Suppressor macrophage (primary cell): ENCODE measurements at regions not wholly inside any gene's neighbourhood (a gene's known extent, or its start where the extent isn't known, plus 50 kb on each side); places are given as distances from the start of the nearest gene placed in this dataset.

ENCODE experiments used
- DNase-seq, 4 experiments: peaks; one replicate each; pipeline ENCODE4 v3.0.0-alpha.2; 2020 to 2022

DNA sequence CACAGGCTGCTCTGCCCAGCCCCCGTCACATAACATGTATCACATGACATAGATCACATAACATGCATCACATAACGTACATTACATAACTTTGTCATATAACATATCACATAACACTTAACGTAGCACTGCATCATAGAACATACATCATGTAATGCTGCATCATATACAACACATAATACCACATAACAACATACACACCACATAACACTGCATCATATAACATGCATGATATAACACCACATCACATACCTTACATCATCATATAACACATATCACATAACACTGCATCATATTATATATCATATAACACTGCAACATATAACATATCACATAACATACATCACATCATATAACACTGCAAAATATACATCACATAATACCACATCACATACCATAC lies 83.8 kb downstream of the AXIN2 start:
- no peak for DNase-seq

DNA sequence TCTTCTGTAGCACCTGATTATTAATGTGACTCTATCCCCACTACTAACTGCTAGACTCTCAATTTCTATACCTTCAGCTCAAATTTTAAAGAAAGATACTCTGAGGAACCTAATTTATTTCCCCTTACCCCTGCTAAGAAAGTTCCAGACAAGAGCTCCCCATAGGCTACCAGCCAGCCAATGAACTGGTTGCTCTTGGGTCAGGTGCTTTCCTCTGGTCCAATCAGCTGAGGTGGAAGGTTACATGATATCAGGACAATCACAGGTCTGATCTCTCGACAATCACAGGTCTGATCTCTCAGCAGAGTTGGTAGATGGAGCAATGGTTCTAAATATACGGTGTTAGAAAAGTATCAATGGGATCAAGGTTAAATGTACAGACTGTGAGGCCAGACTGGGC lies 86.8 kb downstream of the AXIN2 start:
- DNase-seq, result no peak

DNA sequence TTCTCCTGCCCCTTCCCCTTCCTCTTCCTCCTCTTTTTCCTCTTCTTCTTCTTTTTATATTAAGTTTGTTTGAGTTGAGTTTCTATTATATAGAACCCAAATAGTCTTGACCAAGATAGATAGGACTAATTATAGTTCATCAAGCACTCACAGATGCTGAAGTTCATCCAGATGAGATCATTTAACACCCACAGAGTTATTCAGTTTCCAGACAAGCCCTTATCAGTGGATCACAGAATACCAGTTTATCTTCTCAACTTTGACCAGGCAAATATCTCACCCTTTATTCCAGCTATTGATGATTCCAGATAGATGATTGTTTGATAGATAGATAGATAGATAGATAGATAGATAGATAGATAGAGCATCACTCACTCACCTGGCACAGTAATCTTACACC lies 87.5 kb downstream of the AXIN2 start:
- no peak for DNase-seq

DNA sequence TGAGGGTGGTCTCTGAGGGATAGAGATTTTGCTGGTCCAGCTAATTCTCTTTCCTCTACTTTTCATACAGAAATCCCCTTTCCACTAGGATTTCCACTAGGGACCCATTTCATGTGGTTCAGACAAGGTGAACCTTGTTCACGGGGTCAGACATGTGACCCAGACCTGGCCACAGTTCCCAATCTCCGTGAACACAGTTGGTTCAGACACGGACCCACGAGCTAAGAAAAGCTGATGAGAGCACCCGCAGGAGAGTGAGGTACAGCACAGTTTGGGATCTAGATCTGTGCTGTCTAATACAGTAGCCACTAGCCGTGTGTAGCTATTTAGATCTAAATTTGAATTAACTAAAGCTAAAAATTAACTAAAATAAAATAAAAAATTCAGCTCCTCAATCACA lies 88.1 kb downstream of the AXIN2 start:
- DNase-seq, result no peak

DNA sequence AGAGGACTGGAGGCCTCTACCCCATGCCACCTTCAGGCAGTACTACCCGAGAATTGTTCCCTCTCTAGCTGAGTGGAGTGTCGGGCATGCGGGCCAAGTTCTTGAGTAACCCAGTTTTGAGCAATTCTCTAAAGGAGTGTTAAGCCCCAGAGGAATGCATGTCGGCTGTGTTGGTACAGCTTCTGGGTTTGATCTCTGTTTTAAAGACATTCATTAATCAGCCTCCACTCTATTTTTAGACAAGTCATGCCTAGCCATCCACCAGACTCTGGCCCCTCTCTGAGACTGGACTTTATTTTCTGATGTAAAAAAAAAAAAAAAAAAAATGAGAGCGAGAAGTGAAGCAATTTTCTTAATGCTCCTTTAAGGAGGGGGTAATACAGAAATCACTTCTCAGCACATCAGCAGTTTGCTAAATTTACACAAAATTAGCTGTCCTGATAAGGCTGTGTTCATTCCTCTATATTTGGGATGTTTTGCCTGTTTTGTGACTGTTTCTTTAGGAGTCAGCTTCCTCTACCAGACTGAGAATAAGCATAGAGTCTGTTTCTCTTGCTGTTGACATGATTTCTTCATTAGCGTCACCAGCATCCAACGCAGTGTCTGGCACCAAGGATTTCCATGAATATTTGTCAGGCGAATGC lies 88.7 kb downstream of the AXIN2 start:
- no peak for DNase-seq

DNA sequence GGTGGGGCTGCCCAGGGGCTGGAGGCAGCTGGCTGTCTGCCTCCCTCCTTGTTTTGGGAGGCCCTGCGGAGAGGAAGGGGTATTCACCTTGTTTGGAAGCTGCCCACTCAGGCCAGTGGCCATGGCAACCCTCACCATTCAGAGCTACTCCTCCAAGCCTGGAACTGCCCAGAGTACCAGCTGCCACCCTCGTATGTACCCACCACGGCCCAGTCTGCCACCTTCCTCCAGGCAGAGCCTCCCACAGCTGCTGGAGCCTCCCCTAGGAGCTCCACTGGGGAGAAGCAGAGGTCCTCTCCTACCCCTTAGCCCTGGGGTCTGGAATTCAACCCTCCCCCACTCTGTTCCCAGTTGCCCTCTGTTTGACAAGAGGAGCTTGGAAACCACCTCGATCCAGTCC lies 90.7 kb downstream of the AXIN2 start:
- DNase-seq, result no peak

DNA sequence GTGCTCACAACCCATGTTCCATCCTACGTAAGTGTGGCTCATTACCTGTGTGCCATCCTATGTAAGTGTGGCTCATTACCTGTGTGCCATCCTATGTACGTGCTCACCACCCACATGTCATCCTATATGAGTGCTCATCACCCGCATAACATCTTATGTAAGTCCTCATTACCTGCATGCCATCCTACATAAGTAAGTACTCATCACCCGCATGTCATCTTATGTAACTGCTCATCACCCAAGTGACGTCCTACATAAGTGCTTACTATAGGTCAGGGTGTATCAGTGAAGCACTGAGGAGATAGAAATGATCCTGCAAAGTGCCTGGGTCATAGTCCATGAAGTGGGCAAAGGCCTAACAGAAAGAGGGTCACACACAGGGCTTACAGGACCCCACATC lies 93.1 kb downstream of the AXIN2 start:
- no peak for DNase-seq

DNA sequence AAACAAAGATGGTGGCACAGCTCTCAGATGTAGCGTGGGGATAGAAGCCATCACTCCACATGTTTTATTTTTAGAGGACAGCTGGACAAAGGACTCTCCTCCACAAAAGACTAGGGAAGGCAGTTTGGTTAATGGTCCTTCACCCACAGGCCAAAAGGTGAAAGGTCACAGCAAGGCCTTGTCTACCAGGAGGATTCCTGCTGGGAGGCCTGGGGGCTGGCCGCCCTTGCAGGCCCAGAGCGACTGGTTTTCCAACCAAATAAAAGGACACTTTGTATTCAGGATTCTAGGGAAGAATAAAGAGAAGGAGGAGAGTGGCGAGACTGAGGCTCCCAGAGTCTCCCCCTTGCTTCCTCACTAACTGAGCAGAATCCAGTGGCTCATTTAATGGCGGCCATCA lies 94.3 kb downstream of the AXIN2 start:
- DNase-seq, result no peak

DNA sequence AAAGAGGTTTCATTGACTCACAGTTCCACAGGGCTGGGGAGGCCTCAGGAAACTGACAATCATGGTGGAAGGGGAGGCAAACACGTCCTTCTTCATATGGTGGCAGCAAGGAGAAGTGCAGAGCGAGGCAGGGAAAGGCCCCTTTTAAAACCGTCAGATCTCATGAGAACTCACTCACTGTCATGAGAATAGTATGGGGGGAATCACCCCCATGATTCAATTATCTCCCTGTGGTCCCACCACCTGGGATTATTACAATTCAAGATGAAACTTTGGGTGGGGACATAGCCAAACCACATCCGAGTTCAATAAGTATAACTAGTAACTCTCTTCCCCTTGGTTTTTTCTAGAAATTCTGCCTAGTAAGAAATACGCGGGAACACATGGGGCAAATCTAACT lies 94.9 kb downstream of the AXIN2 start:
- no peak for DNase-seq

DNA sequence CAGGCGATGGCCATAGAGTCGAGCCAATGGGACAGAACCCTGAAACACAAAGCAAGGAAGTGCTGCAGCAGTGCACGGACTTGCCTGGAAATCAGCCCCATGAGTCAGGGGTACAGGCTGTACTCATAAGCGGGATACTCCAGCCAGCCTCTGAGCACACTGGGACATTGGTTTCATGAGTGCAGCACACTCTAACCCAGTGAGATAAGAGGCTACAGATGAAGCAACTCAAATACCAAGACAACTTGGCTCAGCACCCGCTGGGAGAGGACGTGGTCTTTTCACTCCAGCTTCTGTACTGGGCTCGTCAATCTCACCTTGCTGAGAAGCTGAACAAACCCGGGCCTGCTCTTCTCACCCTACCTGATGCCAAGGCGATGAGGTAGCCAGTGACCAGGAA lies 98.2 kb downstream of the AXIN2 start:
- DNase-seq, result no peak

DNA sequence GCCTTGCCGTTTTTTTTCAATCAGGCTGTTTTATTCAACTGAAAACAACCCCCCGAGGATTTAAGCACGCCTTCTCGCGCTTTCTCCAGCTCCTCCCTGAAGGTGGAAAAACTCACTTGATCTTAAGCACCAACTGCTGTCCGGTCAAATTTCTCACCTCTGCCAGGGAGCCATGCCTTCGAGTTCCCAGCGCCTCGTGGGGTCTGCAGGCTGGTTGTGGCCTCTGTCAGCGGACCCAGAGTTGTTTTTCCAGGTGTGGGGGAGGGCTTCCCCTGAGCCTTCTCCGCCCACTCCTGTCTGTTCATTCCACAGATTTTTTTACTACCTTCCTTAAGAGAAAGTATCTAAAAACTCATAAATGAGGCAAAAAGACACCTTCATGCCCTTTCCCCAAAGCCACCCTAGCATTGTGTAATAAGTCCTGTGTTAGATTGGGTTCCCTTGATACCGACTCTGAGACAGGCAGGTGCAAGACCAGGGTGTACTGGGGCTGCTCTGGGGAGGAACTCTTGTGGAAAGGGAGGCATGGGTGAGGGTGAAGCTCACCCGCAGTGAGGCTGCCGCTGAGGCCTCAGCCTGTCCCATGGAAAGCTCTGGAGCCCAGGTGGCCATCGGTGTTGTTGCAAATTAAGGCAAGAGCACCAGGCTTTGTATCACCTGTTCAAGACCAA lies 101.6 kb downstream of the AXIN2 start:
- DNase-seq, result no peak

DNA sequence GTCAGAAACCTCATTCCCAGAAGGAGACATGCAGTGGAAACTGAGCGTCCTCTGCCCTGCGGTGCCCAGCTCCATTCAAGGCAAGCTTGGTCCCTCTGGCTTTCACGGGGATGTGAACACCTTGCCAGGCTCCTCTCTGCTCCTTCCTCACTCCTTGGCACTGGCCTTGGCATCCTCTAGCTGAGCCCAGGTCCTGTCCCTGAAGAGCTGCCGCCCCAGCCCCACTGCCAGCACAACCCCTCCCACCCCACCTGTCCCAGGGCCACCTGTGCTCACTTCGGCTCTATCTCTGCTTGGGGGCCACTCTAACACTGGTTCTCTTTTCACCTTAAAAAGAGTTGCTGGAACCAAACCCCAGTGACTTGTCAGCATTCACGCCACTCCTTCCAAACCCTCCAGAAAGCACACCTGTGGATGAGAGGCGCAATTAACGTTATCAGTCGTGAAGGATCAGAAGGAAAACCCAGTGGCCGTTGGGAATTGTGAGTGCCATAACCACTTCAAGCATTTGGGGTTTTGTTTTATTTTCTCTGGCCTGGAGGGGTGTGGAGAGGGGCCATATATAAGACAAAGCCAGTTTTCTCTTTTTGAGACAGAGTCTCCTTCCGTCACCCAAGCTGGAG lies 103.7 kb downstream of the AXIN2 start:
- no peak for DNase-seq

DNA sequence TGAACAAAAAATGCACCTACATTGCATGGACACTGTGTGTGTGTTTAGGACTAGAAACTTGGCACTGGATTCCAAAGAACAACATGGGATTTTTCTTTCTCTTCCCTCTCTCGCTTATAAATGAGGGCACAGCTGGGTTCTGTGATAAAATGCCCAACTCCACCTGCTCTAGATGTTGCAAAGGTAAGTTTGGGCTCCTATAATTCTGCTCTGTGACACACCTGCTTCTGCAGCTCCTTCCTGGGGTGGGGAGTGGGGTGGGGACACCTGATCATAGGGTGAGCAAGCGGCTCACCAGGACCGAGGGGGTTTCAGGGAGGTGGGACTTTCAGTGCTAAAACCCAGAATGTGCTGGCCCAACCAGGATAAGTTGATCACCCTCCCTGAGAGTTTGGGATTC lies 104.3 kb downstream of the AXIN2 start:
- DNase-seq, result no peak

DNA sequence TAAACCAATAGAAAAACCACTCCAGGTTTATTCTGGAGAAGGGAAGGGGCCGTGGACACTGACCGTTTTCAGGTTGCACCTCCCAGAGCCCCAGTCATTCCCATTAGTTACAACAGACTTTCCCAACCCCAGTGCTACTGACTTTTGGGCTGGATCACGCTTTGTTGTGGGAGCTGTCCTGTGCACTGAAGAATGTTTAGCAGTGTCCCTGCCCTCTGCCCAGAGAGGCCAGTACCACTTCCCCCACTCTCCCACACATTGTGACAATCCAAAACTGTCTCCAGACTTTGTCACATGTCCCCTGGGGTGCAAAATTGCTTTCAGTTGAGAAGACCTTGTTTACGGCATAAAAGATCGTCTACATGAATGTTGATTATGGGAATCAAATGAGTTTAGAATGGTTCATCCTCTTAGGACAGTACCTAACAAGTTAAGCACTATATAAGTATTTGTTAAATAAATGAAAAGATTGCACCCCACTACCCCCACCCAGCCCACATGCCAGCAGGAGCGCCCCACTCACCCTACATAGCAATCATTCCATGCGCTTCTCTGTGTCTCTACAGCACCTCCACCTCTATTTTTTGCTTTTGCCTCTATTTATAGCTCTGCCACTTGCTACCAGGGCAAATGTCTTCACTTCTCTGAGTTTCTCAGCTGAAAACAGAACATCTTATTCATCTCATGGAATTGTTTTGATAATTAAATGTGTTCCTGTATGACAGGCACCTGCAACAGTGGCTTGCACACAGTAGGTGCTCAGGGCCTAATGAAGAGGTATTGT lies 104.9 kb downstream of the AXIN2 start:
- no peak for DNase-seq

DNA sequence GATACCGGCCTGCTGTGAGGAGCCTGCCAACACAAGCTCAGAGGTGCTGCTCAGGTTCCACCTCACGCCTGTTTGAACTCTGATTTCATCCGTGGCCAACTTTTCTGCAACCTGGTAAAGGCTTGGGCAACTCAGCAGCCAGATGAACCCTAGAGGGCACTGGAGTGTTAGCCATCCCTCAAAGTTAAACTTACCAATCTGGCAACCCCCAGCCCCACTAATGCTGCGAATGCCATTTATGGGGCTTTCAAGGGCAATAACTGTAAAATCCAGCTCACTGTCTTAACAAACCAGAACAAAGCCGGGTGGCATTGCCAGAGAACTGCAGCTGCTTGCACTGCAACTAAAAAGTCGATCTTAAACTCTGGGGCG lies 105.5 kb downstream of the AXIN2 start:
- no peak for DNase-seq

DNA sequence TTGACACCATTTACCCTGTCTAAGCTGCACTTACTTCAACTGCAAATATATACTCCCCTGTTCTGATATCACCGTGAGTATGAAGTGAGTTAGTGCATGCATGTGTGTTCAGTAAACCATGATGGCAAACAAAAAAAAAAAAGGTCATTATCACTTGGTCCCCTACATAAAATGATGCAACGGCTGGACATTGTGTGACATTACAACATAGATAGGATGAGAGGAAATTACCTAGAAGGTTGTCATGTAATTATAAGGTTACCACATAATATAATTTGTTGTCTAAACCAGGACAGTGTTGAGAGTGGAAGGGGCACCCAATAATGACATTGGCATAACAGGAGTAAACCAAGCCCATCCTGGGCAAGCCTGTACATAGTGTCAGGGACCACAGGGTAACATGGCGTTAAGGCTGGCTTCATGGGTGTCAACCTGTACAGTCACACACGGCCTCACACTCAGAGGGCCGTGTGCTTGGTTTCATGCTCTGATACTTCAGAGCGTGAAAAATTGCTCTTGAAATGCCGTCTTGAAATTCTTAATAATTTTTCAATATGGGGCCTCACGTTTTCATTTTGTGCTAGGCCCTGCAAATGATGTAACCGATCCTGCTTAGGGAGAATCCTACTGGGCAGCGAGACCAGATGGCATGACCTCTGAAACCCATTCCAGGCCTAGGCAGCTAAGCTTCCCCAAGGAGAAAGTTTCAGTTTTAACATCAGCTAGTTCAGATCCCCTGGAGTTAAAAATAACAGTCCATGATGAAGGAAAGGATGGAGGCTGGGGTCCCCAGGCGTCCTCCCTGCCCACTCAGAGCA lies 106.1 kb downstream of the AXIN2 start:
- no peak for DNase-seq

DNA sequence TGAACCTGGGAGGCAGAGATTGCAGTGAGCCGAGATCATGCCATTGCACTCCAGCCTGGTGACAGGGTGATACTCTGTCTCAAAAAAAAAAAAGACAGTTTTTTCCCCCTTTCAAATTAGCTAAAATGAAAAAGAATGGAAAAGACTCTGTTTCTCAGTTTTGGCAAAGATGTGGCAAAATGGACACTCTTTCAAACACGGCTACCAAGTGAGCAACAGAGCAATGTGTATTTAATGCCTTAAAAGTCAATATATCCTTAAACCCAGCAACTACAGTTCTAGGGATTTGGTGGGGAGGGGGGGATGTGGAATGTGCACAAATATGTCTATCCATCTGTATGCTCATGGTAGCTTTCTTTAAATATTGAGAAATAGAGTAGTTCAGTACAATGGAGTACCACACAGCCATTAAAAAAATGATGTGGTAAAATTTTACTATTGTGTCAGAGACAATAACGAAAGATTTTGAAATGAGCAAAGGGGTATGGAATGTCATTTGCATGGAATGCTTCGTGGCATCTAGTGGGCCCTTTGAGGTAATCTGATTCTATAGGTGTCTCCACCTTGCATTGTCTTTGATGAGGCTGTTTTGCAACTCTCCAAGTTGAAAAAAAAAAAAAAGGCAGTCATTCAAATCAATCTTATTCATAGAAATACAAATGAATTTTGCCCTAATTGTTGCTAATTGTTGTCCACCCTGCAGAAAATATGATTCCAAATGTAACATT lies 108.1 kb downstream of the AXIN2 start:
- DNase-seq, result no peak

DNA sequence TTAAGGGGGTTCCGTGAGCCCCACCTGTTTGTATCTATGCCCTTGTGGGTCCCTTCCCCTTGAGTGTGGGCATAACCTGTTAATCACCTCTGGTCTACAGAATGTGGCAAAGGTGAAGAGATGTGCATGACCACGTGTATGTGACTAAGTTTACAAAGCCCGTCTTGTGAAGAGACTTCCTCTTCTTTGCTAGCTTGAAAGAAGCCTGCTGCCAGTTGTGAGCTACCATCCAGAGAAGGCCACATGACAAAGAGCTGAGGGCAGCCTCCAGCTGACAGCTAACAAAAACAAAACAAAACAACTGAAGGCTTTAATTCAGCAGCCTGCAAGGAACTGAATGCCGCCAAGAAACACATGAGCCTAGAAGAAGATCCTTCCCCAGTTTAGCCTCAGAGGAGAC lies 112.0 kb downstream of the AXIN2 start:
- DNase-seq, result peak in 3 of 4 experiments; percentile 6 to 23 (median 9)

DNA sequence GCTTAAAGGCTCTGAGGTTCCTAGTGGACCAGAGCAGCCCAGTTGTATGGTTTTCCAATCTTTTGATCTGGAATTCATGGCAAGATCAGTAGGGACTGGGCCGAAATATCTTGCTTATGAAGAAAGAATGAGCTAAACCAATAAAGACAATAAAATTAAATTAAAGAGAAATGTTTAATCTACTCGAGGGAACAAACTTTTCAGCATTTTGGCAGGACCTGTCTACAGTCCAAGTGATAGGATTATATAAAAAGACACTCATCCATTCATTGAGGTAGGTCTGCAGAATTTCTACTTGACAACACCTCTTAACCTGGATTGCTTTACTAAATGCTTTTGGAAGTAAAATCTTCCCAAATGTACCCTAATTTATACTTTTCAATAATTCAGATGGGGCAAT lies 113.6 kb downstream of the AXIN2 start:
- DNase-seq, result no peak

DNA sequence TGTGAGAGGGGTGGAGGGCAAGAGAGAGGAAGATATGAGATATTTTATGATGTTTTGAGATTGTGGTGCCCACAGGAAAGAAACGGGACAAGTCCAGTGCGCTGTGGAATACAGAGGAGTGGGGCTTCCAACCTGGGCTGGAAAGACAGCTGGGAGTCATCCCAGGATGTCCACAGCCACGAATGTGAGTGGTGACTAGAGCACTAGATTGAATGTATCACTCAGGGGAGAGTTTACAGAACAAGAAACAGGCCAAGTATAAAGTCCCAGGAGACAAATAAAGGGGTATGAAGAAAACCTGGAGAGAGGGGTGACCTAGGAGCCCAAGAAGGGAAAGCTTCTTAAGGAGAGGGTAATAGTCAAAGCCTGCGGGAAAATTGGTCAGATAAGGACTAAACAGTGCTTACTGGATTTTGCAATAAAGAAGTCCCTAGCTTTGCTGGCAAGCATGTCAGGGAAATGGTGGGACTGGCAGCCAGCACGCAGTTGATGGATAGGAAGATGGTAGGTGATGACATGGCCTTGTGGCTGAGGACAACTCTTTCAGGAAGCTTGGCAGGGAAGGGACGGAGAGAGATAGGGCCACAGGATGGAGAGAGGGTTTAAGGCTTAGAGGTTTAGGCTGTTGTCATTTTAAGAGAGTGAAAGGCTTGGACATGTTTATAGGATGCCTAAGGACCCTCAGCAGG lies 114.5 kb downstream of the AXIN2 start:
- no peak for DNase-seq

DNA sequence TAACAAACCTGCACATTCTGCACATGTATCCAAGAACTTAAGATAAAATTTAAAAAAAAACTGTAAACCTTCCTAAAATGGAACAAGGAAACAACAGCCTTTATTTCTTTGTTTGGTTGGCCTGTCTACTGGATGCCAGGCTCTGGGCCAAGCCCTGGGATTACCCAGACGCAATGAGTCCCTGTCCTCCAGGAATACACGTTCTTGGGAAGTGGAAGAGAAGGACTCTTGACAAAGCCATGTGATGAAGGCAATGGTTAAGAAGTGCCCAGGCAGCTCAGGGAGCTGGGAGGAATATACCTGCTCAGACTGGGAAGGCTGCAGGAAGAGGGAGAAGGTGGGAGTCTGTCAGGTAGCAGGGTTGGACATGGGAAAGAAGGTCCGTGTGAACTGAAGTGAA lies 115.4 kb downstream of the AXIN2 start:
- no peak for DNase-seq
